Thyroid gland (tissue), 4 donors: ENCODE measurements at regions not wholly inside any gene's neighbourhood (a gene's known extent, or its start where the extent isn't known, plus 50 kb on each side); places are given as distances from the start of the nearest gene placed in this dataset.

Source experiments
- CTCF ChIP-seq, 6 experiments: fragments of 200-600 bp in 3 of 6; fragments of 450-650 bp in 3 of 6; sonication (generic) in 3 of 6; IDR thresholded peaks; one replicate each; pipeline ENCODE4 v1.5.1; 2016 to 2019; ENCODE audit warnings: antibody characterized with exemption in 6 of 6, mild to moderate bottlenecking in 2 of 6, inconsistent platforms in 1 of 6, moderate library complexity in 1 of 6
- POLR2A ChIP-seq, 2 donors: fragments of 450-650 bp; IDR thresholded peaks; one replicate each; pipeline ENCODE4 v1.6.1; 2017; ENCODE audit warnings: antibody characterized with exemption in 2 of 2, mild to moderate bottlenecking in 2 of 2, moderate library complexity in 1 of 2

DNA sequence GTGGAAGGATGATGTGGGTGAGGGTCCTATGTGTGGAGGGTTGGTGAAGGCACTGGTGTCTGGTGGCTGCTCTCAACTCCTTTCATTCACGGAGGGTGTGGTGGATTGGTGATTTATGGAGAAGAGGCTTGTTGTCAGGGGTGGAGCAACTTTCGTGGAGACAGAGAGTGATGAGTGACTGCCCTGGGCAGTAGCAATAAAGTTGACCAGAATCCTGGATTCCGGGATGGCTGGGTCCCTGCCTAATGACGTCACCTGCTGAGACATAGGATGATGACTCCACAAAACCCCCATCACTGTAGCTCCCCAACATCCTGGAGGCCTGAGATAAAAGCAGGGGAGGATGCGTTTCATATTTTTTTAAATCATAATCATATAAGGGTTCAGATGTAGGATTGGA lies 193.0 kb downstream of the ACKR3 start:
- TF ChIP-seq CTCF (IDR thresholded peaks at IDR 0.05) = no peak
- no peak for TF ChIP-seq POLR2A (IDR thresholded peaks at IDR 0.05)
